ENCODE measurements at regions not wholly inside any gene's neighbourhood (a gene's known extent, or its start where the extent isn't known, plus 50 kb on each side); places are given as distances from the start of the nearest gene placed in this dataset.

DNA sequence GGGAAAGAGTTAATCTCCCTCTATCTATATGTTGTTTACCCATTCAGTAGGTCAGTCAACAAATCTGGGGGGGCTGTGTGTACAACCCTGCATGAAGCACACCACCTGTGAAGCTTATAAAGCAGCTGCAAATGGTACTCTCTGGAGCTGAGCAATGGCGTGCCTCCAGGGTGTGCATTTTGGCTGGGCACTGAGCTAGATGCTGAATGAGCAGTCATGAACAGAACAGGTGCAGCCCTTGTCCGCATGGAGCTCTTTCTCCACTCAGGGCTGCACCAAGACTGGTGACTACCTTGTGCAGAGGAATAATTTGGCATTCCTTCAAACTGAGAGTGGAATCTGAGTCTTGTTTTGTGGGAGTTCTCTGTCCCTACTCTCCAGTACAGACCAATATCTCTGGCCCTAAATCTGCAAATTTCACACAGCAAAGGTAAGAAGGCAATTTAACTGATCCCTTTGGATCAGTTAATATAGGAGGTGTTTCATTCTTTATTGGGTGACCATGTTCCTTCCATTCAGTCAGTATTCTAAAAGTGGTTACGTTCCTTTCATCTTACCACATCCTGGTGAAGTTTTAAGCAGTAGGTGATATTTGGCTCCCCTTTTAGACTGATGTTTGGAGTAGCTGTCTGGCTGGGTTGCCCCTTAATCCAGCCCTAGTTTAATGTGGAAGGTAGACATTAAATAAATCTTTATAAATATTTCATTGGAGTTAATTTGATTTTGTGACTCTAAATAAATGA lies 76.0 kb downstream of the GPR88 start:
- no peaks in the 10 kb centered on the region for H3K9me3 ChIP-seq (ENCODE audit: control insufficient read depth, insufficient read depth, low read length)
- in situ Hi-C loops (cut with MboI; ENCODE audit: low sequenced_read_pairs) (no loop called here), dilution Hi-C loops (cut with HindIII; ENCODE audit: low sequenced_read_pairs, unreplicated experiment) (no loop called here), intact Hi-C loops (cut with micrococcal nuclease) (no loop called here)
- H2BK120ac ChIP-seq (ENCODE audit: low read depth, low read length), result peak overlapping the region; percentile 50
- WGBS, 2 experiments (ENCODE audit: extremely low coverage in 2 of 2, insufficient read length in 1 of 2), result no CpG with 5 or more reads among the region's 3 CpGs
- TF ChIP-seq MAZ (IDR thresholded peaks at IDR 0.05; ENCODE audit: borderline replicate concordance, low read depth, low read length), result no peak
- no peak for TF ChIP-seq MAFK (IDR thresholded peaks at IDR 0.05; ENCODE audit: low read depth, low read length)
- TF ChIP-seq, protein P1, sequence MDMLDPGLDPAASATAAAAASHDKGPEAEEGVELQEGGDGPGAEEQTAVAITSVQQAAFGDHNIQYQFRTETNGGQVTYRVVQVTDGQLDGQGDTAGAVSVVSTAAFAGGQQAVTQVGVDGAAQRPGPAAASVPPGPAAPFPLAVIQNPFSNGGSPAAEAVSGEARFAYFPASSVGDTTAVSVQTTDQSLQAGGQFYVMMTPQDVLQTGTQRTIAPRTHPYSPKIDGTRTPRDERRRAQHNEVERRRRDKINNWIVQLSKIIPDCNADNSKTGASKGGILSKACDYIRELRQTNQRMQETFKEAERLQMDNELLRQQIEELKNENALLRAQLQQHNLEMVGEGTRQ (IDR thresholded peaks at IDR 0.05; ENCODE audit: low read depth, low read length), result no peak
- no peak for TF ChIP-seq FOS (IDR thresholded peaks at IDR 0.05; ENCODE audit: low read depth, low read length)
- TF ChIP-seq CEBPB (IDR thresholded peaks at IDR 0.05; ENCODE audit: low read depth, low read length), result no peak
- TF ChIP-seq, protein P2, sequence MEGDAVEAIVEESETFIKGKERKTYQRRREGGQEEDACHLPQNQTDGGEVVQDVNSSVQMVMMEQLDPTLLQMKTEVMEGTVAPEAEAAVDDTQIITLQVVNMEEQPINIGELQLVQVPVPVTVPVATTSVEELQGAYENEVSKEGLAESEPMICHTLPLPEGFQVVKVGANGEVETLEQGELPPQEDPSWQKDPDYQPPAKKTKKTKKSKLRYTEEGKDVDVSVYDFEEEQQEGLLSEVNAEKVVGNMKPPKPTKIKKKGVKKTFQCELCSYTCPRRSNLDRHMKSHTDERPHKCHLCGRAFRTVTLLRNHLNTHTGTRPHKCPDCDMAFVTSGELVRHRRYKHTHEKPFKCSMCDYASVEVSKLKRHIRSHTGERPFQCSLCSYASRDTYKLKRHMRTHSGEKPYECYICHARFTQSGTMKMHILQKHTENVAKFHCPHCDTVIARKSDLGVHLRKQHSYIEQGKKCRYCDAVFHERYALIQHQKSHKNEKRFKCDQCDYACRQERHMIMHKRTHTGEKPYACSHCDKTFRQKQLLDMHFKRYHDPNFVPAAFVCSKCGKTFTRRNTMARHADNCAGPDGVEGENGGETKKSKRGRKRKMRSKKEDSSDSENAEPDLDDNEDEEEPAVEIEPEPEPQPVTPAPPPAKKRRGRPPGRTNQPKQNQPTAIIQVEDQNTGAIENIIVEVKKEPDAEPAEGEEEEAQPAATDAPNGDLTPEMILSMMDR (conservative IDR thresholded peaks at IDR 0.05; ENCODE audit: low read depth, low read length), result no peak
- H4K8ac ChIP-seq (ENCODE audit: low read depth in 2 of 2, low read length in 2 of 2), result no peak overlapping the region
- H3K27ac ChIP-seq (ENCODE audit: insufficient read depth, low read length), result no peak overlapping the region
- H3K56ac ChIP-seq (ENCODE audit: extremely low read depth, insufficient read depth, low read length), result no peak overlapping the region
- 0 out of 2 replicates have a peak, but pooled peaks cover 2% of the 10 kb centered on the region for H3K9me1 ChIP-seq (ENCODE audit: insufficient read depth, low read length)
- H3K79me1 ChIP-seq (ENCODE audit: low read depth in 1 of 2, low read length in 2 of 2), result no peaks in the 10 kb centered on the region
- no peak overlapping the region for H3K14ac ChIP-seq (replicated peaks; ENCODE audit: low read depth, low read length)
- no peak overlapping the region for H3K18ac ChIP-seq (ENCODE audit: low read depth, low read length)
- H2BK20ac ChIP-seq (ENCODE audit: low read depth, low read length), result no peak overlapping the region
- no peaks in the 10 kb centered on the region for H3K36me3 ChIP-seq (ENCODE audit: control insufficient read depth, insufficient read depth, low read length)
- H4K20me1 ChIP-seq (ENCODE audit: insufficient read depth, low read length), result no peaks in the 10 kb centered on the region
- H2BK5ac ChIP-seq (ENCODE audit: low read depth, low read length, poor library complexity, severe bottlenecking), result no peak overlapping the region
- no peak overlapping the region for H4K5ac ChIP-seq (ENCODE audit: low read depth, low read length)
- BruUV-seq (replicated peaks), result no TSS peak
- no peak overlapping the region for H2AK5ac ChIP-seq (ENCODE audit: low read depth, low read length)
- peaks cover 8% of the 10 kb centered on the region for H3K4me1 ChIP-seq (ENCODE audit: control insufficient read depth, insufficient read depth, low read length)
- POLR2A ChIA-PET (ENCODE audit: unreplicated experiment), result interaction anchor here (0.6 kb wide), 1 partner anchor 79 kb away, joined by 3 read pairs; no protein-coding TSS in a partner anchor
- H3K9ac ChIP-seq (ENCODE audit: low read depth, low read length), result no peak overlapping the region
- CTCF ChIA-PET, result interaction anchor here (1.0 to 1.1 kb wide), 2 partner anchors 135 to 150 kb away, joined by 3 to 5 read pairs; no protein-coding TSS in a partner anchor
- no peak overlapping the region for H2BK15ac ChIP-seq (ENCODE audit: low read depth, low read length)
- H3K4ac ChIP-seq (ENCODE audit: low read depth, low read length), result no peak overlapping the region
- H2AK9ac ChIP-seq (replicated peaks; ENCODE audit: low read depth, low read length, poor library complexity), result no peak overlapping the region
- DNase-seq (no peak), ATAC-seq (ENCODE audit: low read depth) (no peak)
- no peak overlapping the region for H4K91ac ChIP-seq (ENCODE audit: insufficient read depth, low read depth, low read length)
- no peak overlapping the region for H3K4me2 ChIP-seq (ENCODE audit: low read depth, low read length)
- no peak overlapping the region for H3K23ac ChIP-seq (ENCODE audit: low read depth, low read length)
- H2AFZ ChIP-seq (replicated peaks; ENCODE audit: low read length, poor library complexity), result no peak overlapping the region
- no peak overlapping the region for H3K4me3 ChIP-seq (ENCODE audit: insufficient read depth, low read depth, low read length)
- no peaks in the 10 kb centered on the region for H3K27me3 ChIP-seq (ENCODE audit: control insufficient read depth, insufficient read depth, low read length)
